WTC11 (cell line): ENCODE measurements at regions not wholly inside any gene's neighbourhood (a gene's known extent, or its start where the extent isn't known, plus 50 kb on each side); places are given as distances from the start of the nearest gene placed in this dataset.

Experiments
- TF ChIP-seq, protein P1 (sequence below): fragments of 200-600 bp; IDR thresholded peaks from 2 replicates; pipeline ENCODE4 v1.8.0; 2022; ENCODE audit warnings: antibody characterized with exemption
- TF ChIP-seq, protein P2 (sequence below): sonication (generic); formaldehyde crosslinking; IDR thresholded peaks from 2 replicates; pipeline ENCODE4 v1.8.1; 2022; ENCODE audit warnings: mild to moderate bottlenecking, moderate library complexity, missing genetic modification reagents
- TF ChIP-seq, protein P3 (sequence below): sonication (generic); formaldehyde crosslinking; IDR thresholded peaks from 2 replicates; pipeline ENCODE4 v1.8.1; 2022; ENCODE audit warnings: low read depth, mild to moderate bottlenecking, moderate library complexity, missing genetic modification reagents, borderline replicate concordance

DNA sequence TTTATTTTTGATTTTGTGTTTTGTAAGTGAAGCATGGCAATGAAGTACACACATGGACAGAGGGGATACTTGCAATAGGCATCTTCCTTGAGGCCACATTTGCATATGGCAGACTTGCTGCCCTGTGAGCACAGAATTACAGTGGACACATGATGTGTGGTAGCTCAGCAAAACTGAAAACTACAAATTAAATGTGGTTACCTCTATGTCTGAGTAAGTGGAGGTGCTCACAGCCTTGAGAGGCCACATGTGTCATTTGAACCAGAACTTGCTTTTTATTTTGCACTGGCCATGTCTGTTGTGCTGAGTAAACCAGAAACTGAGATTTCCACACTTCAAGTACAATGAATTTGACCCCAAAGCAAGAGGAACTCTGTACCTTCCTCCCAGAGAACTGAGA lies 998.5 kb upstream of the NXPH2 start:
- TF ChIP-seq, protein P1, sequence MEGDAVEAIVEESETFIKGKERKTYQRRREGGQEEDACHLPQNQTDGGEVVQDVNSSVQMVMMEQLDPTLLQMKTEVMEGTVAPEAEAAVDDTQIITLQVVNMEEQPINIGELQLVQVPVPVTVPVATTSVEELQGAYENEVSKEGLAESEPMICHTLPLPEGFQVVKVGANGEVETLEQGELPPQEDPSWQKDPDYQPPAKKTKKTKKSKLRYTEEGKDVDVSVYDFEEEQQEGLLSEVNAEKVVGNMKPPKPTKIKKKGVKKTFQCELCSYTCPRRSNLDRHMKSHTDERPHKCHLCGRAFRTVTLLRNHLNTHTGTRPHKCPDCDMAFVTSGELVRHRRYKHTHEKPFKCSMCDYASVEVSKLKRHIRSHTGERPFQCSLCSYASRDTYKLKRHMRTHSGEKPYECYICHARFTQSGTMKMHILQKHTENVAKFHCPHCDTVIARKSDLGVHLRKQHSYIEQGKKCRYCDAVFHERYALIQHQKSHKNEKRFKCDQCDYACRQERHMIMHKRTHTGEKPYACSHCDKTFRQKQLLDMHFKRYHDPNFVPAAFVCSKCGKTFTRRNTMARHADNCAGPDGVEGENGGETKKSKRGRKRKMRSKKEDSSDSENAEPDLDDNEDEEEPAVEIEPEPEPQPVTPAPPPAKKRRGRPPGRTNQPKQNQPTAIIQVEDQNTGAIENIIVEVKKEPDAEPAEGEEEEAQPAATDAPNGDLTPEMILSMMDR, result no peak
- TF ChIP-seq, protein P2, sequence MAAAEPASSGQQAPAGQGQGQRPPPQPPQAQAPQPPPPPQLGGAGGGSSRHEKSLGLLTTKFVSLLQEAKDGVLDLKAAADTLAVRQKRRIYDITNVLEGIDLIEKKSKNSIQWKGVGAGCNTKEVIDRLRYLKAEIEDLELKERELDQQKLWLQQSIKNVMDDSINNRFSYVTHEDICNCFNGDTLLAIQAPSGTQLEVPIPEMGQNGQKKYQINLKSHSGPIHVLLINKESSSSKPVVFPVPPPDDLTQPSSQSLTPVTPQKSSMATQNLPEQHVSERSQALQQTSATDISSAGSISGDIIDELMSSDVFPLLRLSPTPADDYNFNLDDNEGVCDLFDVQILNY (CRISPR knock-in tag), result no peak
- TF ChIP-seq, protein P3, sequence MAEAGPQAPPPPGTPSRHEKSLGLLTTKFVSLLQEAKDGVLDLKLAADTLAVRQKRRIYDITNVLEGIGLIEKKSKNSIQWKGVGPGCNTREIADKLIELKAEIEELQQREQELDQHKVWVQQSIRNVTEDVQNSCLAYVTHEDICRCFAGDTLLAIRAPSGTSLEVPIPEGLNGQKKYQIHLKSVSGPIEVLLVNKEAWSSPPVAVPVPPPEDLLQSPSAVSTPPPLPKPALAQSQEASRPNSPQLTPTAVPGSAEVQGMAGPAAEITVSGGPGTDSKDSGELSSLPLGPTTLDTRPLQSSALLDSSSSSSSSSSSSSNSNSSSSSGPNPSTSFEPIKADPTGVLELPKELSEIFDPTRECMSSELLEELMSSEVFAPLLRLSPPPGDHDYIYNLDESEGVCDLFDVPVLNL (CRISPR knock-in tag), result no peak
